H1 (cell line): ENCODE measurements at regions not wholly inside any gene's neighbourhood (a gene's known extent, or its start where the extent isn't known, plus 50 kb on each side); places are given as distances from the start of the nearest gene placed in this dataset.

Experiments
- ASH2L ChIP-seq: fragments of 200-600, 300-600 bp; sonication (generic); IDR thresholded peaks from one replicate; pipeline ENCODE4 v1.7.1; 2017; ENCODE audit warnings: low read length
- ATF3 ChIP-seq: IDR thresholded peaks from 2 replicates; pipeline ENCODE4 v1.6.1; 2011; ENCODE audit warnings: low read depth, mild to moderate bottlenecking, low read length; ENCODE audit not compliant: insufficient read depth
- CTCF ChIP-seq, 3 experiments: IDR thresholded peaks; 1 replicate in 2 of 3; 2 replicates in 1 of 3; pipeline versions ENCODE4 v1.5.1 to v1.6.1; 2011; ENCODE audit warnings: low read length in 3 of 3, mild to moderate bottlenecking in 3 of 3, inconsistent platforms in 2 of 3, low read depth in 1 of 3, moderate library complexity in 1 of 3; ENCODE audit not compliant: insufficient read depth in 1 of 3; ENCODE audit errors: control extremely low read depth in 1 of 3
- E2F6 ChIP-seq: IDR thresholded peaks from 2 replicates; pipeline ENCODE4 v1.6.1; 2012; ENCODE audit warnings: inconsistent platforms
- FOSL1 ChIP-seq: IDR thresholded peaks from 2 replicates; pipeline ENCODE4 v1.6.1; 2011; ENCODE audit warnings: mild to moderate bottlenecking, low read depth, low read length, moderate library complexity; ENCODE audit not compliant: insufficient read depth
- GTF2F1 ChIP-seq: IDR thresholded peaks from 2 replicates; pipeline ENCODE4 v1.6.1; 2012; ENCODE audit warnings: low read depth, low read length, improper control_type of control experiment, borderline replicate concordance
- JUND ChIP-seq: IDR thresholded peaks from 2 replicates; pipeline ENCODE4 v1.6.1; 2011; ENCODE audit warnings: mild to moderate bottlenecking, improper control_type of control experiment, low read length
- NRF1 ChIP-seq: IDR thresholded peaks from 2 replicates; pipeline ENCODE4 v1.6.1; 2011; ENCODE audit warnings: mild to moderate bottlenecking, low read depth, low read length, improper control_type of control experiment
- POLR2A ChIP-seq, 2 experiments: IDR thresholded peaks; 1 replicate in 1 of 2; 2 replicates in 1 of 2; pipeline ENCODE4 v1.6.1; 2011; ENCODE audit warnings: low read depth in 2 of 2, low read length in 2 of 2, mild to moderate bottlenecking in 2 of 2; ENCODE audit errors: control extremely low read depth in 1 of 2
- RFX5 ChIP-seq: IDR thresholded peaks from 2 replicates; pipeline ENCODE4 v1.6.1; 2011; ENCODE audit warnings: low read depth, low read length, improper control_type of control experiment, borderline replicate concordance
- RXRA ChIP-seq: IDR thresholded peaks from 2 replicates; pipeline ENCODE4 v1.6.1; 2011; ENCODE audit warnings: low read depth, mild to moderate bottlenecking, low read length, moderate library complexity; ENCODE audit not compliant: insufficient read depth
- SP2 ChIP-seq: IDR thresholded peaks from 2 replicates; pipeline ENCODE4 v1.6.1; 2012; ENCODE audit warnings: mild to moderate bottlenecking, low read length, inconsistent platforms
- SP4 ChIP-seq: IDR thresholded peaks from 2 replicates; pipeline ENCODE4 v1.6.1; 2012; ENCODE audit warnings: low read length, inconsistent platforms
- ZNF274 ChIP-seq: IDR thresholded peaks from 2 replicates; pipeline ENCODE4 v1.7.0; 2012; ENCODE audit warnings: low read length, borderline replicate concordance; ENCODE audit errors: extremely low read depth

- TF ChIP-seq ZNF274 (no peak), SP2 (no peak), POLR2A (IDR thresholded peaks at IDR 0.05; ENCODE audit: control extremely low read depth in 1 of 2, low read depth in 2 of 2, low read length in 2 of 2) (no peak), CTCF (IDR thresholded peaks at IDR 0.05; ENCODE audit: control extremely low read depth in 1 of 3, insufficient read depth in 1 of 3, low read depth in 1 of 3, low read length in 3 of 3) (no peak), FOSL1 (no peak), SP4 (no peak), ASH2L (no peak), RXRA (no peak), E2F6 (no peak), JUND (no peak), GTF2F1 (no peak), NRF1 (no peak), RFX5 (no peak), ATF3 (no peak)
Measured at GRCh38 chr3:181796641-181797040, 84.9 kb downstream of the SOX2 start.
